AG04449 (cell line): ENCODE measurements at regions not wholly inside any gene's neighbourhood (a gene's known extent, or its start where the extent isn't known, plus 50 kb on each side); places are given as distances from the start of the nearest gene placed in this dataset.

Experiments used
- CTCF ChIA-PET: fragments of 350-600 bp; formaldehyde crosslinking; extraction: SDS; loops from one replicate; lab custom pipeline; 2021; ENCODE audit warnings: antibody characterized with exemption; lab: Yijun Ruan, JAX
- POLR2A ChIA-PET: fragments of 400-600, 350-600 bp; formaldehyde crosslinking; extraction: SDS; loops from one replicate; lab custom pipeline; 2020; ENCODE audit warnings: antibody characterized with exemption, inconsistent platforms; lab: Yijun Ruan, JAX
- DNase-seq: peaks from one replicate; pipeline ENCODE4 v3.0.0-alpha.2; 2010; ENCODE audit warnings: low read depth, low spot score
- H3K4me3 ChIP-seq: 2 replicates; pipeline ENCODE4 v1.5.1; 2011; ENCODE audit warnings: low read depth, mild to moderate bottlenecking, control low read depth, low read length
- CTCF ChIP-seq: IDR thresholded peaks from one replicate; pipeline ENCODE4 v1.5.1; 2011; ENCODE audit warnings: mild to moderate bottlenecking, moderate library complexity, low read length, control low read depth, inconsistent platforms; ENCODE audit not compliant: insufficient read depth; ENCODE audit errors: missing control alignments

- ChIA-PET CTCF (no interaction called here), POLR2A (no interaction called here)
- DNase-seq, result no peak
- TF ChIP-seq CTCF, result no peak
- no peak overlapping the region for H3K4me3 ChIP-seq
Measured at GRCh38 chr16:47972246-47972985, 183.4 kb downstream of the ABCC12 start.

GRCh38 chr16:47971225-47971624 lies 184.6 kb downstream of the ABCC12 start:
- H3K4me3 ChIP-seq, result no peak overlapping the region
- TF ChIP-seq CTCF, result no peak
- no peak for DNase-seq
- POLR2A ChIA-PET, result no interaction called here
- CTCF ChIA-PET, result no interaction called here

- H3K4me3 ChIP-seq, result no peak overlapping the region
- CTCF ChIA-PET, result no interaction called here
Measured at GRCh38 chr16:47970291-47970931, 185.4 kb downstream of the ABCC12 start.

GRCh38 chr16:47967374-47967773 lies 188.4 kb downstream of the ABCC12 start:
- POLR2A ChIA-PET, result no interaction called here
- CTCF ChIA-PET, result interaction anchor here (1.2 kb wide), 1 partner anchor 10 kb away, joined by 3 read pairs; no protein-coding TSS in a partner anchor
- no peak for DNase-seq
- H3K4me3 ChIP-seq, result no peak overlapping the region
- no peak for TF ChIP-seq CTCF

More at GRCh38 chr16:47970291-47970931, 185.4 kb downstream of the ABCC12 start:
- TF ChIP-seq CTCF, result no peak
- no peak for DNase-seq
- POLR2A ChIA-PET, result no interaction called here

- DNase-seq, result no peak
- no peak for TF ChIP-seq CTCF
- CTCF ChIA-PET, result interaction anchor here (1.2 kb wide), 1 partner anchor 11 kb away, joined by 3 read pairs; no protein-coding TSS in a partner anchor
- POLR2A ChIA-PET, result no interaction called here
- H3K4me3 ChIP-seq, result no peak overlapping the region
Measured at GRCh38 chr16:47966325-47966724, 189.5 kb downstream of the ABCC12 start.

GRCh38 chr16:47965439-47965838 lies 190.4 kb downstream of the ABCC12 start:
- POLR2A ChIA-PET, result no interaction called here
- no peak for TF ChIP-seq CTCF
- no peak for DNase-seq
- CTCF ChIA-PET, result no interaction called here
- H3K4me3 ChIP-seq, result no peak overlapping the region
